ENCODE measurements at regions not wholly inside any gene's neighbourhood (a gene's known extent, or its start where the extent isn't known, plus 50 kb on each side); places are given as distances from the start of the nearest gene placed in this dataset.

DNA sequence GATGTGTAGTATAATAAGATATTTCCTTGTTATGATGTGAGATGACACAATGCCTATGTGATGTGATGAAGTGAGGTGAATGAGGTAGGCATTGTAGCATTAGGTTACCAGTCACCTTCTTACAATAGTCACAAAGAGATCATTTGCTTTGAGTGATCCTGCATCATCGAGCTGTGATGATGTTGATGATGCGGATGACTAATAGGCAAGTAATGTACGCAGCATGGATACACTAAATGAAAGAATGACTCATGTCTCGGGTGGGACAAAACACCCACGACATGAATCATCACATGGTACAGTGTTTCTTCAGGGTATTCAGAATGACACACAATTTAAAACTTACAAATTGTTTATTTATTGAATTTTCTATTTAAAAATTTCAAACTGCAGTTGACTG lies 806.3 kb upstream of the GJE1 start:
- DNase-seq (ENCODE audit: low read depth, low spot score), result peak; percentile 90

- DNase-seq (ENCODE audit: low read depth, low spot score), result no peak
These were observed 811.0 kb upstream of the GJE1 start for GRCh38 chr6:141321493-141322347.

DNA sequence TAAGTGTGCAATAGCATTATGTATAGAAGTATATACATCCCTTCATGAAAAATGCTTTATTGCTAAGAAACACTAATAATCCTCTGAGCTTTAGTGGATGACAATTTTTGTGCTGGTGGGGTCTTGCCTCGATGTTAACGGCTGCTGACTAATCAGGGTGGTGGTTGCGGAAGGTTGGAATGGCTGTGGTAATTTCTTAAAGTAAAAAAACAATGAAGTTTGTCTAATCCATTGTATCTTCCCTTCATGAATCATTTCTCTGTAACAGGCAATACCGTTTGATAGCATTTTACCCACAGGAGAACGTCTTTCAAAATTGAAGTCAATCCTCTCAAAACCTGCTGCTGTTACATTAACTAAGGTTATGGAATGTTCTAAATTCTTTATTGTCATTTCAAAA lies 816.5 kb upstream of the GJE1 start:
- no peak for DNase-seq (ENCODE audit: low read depth, low spot score)

- DNase-seq (ENCODE audit: low read depth, low spot score), result no peak
These were observed 818.7 kb upstream of the GJE1 start for GRCh38 chr6:141313986-141314385.

DNA sequence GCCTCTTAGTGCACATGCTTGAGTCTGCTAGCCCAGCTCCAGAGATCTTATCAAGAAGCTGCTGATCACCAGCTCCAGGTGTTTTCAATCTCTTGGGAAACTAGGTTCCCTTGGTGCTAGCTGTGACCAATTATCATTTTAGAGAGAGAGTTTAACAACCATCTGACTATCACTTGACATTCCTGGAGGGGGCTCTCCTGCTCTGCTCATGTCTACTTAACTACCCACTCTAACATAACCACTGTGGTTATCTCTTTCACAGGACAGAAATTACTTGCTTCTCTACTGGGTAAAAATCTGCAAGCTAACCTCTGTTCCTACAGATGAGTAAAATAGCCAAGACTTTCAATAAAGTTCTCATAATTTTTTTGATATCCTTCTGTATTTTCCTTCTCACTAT lies 823.4 kb upstream of the GJE1 start:
- DNase-seq (ENCODE audit: low read depth, low spot score), result no peak

DNA sequence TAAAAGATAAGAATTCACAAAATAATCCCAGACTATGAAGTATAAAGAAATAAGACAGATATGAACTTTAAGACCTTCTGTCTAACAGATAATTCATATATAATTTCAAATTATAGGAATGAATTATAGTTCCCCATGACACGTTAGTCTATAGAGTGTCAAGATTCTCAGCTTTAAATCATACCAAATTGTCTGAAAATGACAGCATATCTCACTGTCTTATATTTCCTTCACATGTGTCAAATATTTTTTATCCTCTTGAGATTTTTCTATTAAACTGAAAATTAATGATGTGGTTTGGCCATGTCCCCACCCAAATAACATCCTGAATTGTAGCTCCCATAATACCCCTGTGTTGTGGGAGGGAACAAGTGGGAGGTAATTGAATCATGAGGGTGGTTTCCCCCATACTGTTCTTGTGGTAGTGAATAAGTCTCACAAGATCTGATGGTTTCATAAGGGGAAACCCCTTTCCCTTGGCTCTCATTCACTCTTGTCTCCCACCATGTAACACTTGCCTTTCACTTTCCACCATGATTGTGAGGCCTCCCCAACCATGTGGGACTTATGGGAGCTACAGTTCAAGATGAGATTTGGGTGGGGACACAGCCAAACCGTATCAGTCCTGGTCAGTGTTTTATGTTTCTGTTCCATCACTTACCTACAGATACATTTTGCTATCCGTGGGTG lies 825.3 kb upstream of the GJE1 start:
- DNase-seq (ENCODE audit: low read depth, low spot score), result no peak

- no peak for DNase-seq (ENCODE audit: low read depth, low spot score)
These were observed 828.8 kb upstream of the GJE1 start for GRCh38 chr6:141303907-141304306.

DNA sequence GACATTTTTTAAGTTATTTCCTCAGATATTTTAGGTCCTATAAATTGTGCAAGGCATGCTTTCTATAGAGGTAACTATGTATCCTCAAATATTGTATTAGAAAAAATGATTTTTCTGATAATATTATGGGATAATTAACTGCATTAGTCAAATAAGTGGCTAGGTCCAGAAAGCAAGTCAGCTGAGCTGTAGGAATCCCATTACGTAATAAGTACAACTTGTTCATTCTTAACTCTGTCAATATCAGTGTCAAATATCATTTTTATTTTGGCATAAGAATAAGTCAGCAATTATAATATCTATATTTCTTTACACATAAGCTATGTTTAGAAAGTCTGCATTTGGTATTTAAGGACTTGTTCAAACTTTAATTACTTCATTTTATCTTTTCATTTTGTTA lies 830.9 kb upstream of the GJE1 start:
- DNase-seq (ENCODE audit: low read depth, low spot score), result no peak

DNA sequence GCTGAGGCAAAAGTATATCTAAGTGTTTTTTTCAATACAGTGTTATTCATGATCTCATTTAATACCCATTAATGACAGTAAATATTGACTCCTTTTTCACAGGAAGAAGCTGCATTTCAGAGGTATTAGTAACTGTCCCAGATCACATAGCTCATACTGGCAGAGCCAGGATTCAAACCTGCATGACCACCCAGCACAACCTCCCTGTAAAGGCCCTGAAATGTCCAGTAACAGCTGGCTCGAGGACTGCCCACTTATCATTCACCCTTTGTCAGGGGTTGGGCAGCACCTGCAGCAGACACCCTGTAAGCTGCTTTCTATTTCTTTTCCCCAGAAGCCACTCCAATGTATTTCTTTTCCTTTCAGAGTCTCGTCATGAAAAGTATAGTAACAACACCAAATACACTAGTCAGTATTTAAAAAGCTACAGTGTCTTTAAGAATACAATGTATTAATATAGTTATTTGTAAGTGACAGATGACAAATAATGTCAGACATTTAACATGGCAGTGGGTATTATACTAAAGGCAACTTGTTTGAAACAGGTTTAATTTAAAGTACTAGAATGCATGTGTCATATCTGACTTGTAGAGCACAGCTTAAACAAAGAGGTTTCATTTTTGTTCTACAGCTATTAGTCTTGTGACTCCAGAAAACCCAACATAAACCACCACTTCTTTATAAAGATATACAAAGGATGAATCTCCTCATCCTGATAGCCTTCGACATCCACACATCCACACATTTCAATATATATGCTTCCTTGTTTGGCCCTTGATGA lies 841.6 kb upstream of the GJE1 start:
- DNase-seq (ENCODE audit: low read depth, low spot score), result no peak

DNA sequence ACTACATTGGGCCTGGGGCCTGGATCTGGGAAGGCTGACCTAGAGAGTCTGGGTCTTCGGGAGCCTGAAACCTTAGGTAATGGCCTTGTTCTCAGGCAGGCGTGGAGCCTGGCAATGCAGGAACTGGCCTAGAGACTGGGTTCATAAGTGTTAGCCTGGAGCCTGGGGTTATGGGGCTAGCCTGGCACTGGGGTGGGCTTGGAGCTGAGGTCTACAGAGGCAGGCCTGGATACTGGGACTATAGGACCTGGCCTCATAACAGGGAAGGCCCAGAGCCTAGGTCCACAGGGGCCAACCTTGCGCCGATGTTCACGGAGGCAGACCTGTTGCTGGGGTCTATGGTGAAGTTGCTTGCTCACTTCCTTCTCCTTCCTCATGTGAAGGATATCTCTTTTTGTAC lies 843.8 kb upstream of the GJE1 start:
- no peak for DNase-seq (ENCODE audit: low read depth, low spot score)

- DNase-seq (ENCODE audit: low read depth, low spot score), result no peak
These were observed 850.5 kb upstream of the GJE1 start for GRCh38 chr6:141282263-141282662.

DNA sequence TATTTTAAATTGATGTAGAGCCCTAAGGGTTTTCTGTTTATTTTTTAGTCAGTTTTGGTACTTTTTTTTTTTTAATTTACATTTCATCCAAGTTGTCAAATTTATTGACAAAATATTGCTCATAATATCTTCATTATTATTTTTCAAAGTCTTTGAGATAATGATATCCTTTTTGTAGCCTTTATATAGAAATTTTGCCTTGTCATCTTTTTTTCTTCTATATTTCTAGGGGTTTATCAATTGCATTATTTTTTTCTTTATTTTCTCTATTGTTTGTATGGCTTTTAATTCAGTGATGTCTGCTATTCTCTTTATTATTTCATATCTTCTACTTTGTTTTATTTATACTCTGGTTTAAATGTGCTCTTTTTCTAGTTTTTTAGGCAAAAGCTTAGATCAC lies 863.0 kb upstream of the GJE1 start:
- no peak for DNase-seq (ENCODE audit: low read depth, low spot score)

DNA sequence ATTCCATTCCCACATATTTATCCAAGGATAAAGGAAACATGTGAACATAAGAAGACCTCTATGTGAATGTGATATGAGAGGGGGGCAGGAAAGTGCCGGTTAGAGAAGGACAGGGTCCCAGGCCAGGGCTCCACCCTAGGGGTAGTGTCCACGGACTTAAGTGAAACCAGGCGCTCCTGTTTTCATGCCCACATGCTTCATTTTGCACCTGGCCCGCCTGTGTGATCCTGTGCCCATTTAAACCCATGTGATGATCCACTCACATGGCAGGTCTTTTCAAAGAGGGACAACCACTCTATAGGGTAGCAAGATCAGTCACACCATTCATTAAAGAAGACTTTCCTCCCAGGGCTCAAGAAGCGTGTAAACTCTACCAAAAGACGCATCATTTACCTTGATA lies 865.3 kb upstream of the GJE1 start:
- DNase-seq (ENCODE audit: low read depth, low spot score), result no peak

DNA sequence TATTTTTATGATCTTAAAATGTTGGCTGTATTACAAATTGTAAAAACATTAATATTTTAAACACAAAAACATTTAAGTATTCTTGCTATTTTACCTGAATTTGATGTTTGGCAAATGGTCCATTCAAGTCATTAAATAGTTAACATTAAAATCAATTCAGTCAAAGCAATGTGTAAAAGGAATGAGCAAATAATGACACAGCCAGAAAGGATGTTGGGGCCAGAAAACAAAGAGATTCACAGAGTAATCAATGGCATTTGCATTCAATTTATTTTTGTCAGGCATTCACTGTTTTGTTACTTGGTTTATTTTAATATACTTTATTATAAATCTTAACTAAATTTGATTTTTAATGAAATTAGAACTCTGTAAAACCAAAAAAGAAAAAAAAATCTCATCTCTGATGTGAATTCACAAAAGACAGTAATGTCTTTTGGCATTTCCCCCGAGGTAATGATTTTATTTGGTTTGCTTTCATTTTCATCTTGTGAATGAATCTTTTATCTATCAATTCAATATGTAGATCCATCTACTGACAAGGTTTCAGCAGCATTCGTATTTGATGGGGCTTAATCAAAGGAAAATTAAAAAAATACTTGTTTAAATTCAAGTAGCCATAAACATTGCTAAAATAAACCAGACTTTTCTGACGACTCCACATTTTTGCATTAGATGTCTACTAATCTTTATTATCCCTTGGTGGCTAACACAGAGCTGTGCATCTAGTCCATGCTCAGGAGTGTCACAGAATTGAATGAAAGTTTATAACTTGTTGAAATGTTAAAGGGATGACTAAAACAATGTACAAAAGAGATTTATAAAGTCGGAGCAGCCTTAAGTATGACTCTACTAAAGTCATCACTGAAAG lies 866.7 kb upstream of the GJE1 start:
- no peak for DNase-seq (ENCODE audit: low read depth, low spot score)

DNA sequence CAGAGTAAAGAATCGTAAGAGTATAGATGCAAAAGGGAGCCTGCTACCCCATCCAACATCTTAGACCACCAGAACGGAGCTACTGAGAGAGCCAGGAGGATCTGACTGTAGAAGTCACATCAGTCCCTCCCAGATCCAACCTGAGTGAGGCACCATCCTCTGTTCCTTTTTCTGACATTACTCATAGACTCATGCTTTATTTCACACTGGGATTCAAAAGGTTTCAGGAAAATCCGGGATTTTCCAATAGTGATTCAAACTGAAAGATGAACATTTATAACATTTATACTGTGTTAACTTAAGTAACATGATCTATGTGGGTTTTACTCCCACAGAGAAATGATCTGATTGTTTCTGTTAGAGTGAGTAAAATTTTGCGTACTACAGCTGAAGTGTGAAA lies 868.6 kb upstream of the GJE1 start:
- no peak for DNase-seq (ENCODE audit: low read depth, low spot score)

DNA sequence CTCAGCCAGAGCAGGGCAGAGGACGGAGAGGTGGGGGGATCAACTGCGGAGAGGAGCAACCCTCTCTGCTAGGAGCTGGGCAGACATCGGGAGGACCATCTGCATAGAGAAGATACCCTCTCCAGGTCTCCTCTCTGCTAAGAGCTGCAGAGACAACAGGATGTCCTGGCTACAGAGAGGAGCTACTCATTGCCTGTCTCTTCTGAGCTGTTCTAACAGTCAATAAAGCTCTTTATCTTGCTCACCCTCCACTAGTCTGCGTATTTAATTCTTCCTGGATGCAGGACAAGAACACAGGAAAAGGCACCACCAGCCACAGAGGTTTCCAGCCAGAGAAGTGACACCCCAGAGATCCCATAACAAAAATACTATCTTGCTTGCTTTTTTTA lies 871.1 kb upstream of the GJE1 start:
- DNase-seq (ENCODE audit: low read depth, low spot score), result no peak

DNA sequence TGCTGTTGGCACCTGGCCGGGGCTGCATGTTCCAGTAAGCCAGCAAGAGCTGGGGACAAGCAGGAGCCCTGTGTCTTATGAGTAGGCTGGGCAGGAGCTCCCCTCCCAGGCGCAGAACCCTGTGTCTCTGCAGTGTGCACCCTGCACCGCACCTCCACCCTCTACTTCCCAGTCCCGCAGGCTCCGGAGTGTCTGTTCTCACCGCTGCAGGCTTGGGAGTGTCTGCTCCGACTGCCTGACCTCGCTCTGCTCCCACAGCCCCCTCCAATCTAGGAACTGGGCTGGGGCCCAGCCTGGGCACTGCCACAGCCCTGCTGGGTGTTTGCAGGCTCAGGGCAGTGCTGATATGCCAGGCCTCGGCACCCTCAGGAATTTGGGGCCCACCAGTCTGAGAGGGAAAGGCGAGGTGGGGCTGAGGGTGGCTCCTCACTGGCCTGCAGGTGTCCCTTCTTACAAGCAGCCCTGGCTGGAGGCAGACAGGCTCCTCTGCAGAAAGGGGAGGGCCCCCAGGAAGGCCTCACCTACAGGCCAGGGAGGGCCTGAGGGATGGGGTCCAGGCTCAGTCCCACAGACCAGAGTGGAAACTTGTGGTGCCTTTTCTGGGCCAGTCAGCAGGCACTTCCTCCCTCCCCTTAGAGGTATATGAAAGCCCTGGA lies 871.6 kb upstream of the GJE1 start:
- no peak for DNase-seq (ENCODE audit: low read depth, low spot score)

DNA sequence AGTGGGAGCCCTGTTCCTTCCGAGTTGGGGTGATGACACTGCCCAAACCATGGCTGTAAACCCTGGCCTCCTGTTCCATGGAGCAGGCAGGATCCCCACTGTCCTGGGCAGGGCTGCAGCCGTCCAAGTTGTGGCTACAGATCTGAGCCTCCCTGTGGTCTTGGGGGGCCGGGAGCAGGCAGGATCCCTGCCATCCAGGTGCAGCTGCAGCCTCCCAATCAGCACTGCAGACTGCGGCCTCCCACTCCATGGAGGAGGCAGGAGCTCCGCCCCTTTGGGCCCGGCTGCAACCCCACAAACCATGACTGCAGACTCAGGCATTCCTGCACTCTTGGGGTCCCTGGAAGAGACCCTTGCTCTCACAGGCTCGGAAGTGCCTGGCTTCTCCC lies 872.1 kb upstream of the GJE1 start:
- no peak for DNase-seq (ENCODE audit: low read depth, low spot score)

- no peak for DNase-seq (ENCODE audit: low read depth, low spot score)
These were observed 872.9 kb upstream of the GJE1 start for GRCh38 chr6:141259807-141260206.

- no peak for DNase-seq (ENCODE audit: low read depth, low spot score)
These were observed 873.6 kb upstream of the GJE1 start for GRCh38 chr6:141259091-141259490.

GRCh38 chr6:141258516-141258915 lies 874.2 kb upstream of the GJE1 start:
- no peak for DNase-seq (ENCODE audit: low read depth, low spot score)

Measured in pulmonary artery endothelial cell (primary cell).